NT2/D1 (cell line): ENCODE measurements at regions not wholly inside any gene's neighbourhood (a gene's known extent, or its start where the extent isn't known, plus 50 kb on each side); places are given as distances from the start of the nearest gene placed in this dataset.
"Not testable (repeated sequence)": the region's sequence is repeated elsewhere in the genome, so short reads cannot be mapped to it uniquely, and the experiment has no call there.

Experiments used
- DNase-seq: peaks from one replicate; pipeline ENCODE4 v3.0.0-alpha.2; 2011; ENCODE audit warnings: low read depth, low spot score
- H3K27me3 ChIP-seq: 2 replicates; pipeline ENCODE4 v1.6.0; 2011; ENCODE audit warnings: mild to moderate bottlenecking; ENCODE audit not compliant: insufficient read length, insufficient read depth
- H3K36me3 ChIP-seq: 2 replicates; pipeline ENCODE4 v1.6.1; 2011; ENCODE audit warnings: mild to moderate bottlenecking, low read length, mixed read lengths; ENCODE audit not compliant: insufficient read depth, insufficient read length
- H3K4me1 ChIP-seq: 2 replicates; pipeline ENCODE4 v1.5.1; 2011; ENCODE audit not compliant: insufficient read depth, insufficient read length
- H3K4me3 ChIP-seq: 2 replicates; pipeline ENCODE4 v1.5.1; 2011; ENCODE audit warnings: low read depth; ENCODE audit not compliant: insufficient read length
- H3K9ac ChIP-seq: 2 replicates; pipeline ENCODE4 v1.6.0; 2011; ENCODE audit warnings: low read depth; ENCODE audit not compliant: insufficient read length
- H3K9me3 ChIP-seq: 2 replicates; pipeline ENCODE4 v1.5.1; 2011; ENCODE audit warnings: mild to moderate bottlenecking, low read length; ENCODE audit not compliant: insufficient read depth
- SUZ12 ChIP-seq: IDR thresholded peaks from 2 replicates; pipeline ENCODE4 v1.6.1; 2011; ENCODE audit not compliant: insufficient read length, insufficient read depth; ENCODE audit errors: extremely low read depth
- YY1 ChIP-seq: IDR thresholded peaks from 2 replicates; pipeline ENCODE4 v1.6.1; 2011; ENCODE audit not compliant: insufficient read length, insufficient read depth
- ZNF274 ChIP-seq: IDR thresholded peaks from 2 replicates; pipeline ENCODE4 v1.6.1; 2011; ENCODE audit warnings: mild to moderate bottlenecking, low read depth, low read length

DNA sequence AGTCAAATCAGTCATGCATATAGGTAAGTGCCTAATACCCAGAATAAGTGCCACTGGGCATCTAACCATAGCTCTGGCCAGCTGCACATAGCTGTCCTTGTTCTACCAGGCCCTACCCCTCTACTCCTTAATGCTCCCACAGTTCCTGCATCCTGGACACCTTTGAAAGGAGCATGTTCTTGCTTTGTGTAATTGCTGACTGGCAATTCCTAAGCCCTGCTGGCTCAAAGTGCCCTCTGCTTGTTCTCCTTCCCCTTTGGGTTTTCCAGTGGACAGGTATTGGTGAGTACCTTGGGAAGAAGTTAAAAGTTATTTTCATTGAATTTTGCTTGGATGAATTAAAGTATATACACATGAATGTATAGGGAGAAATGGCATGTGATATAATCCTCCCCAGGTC, 516.4 kb downstream of the ETNK1 start:
- no peaks in the 10 kb centered on the region for H3K36me3 ChIP-seq
- H3K27me3 ChIP-seq, result no peaks in the 10 kb centered on the region
- H3K9me3 ChIP-seq, result peaks cover 32% of the 10 kb centered on the region; the same call in 1 of the 2 replicates
- H3K4me3 ChIP-seq, result no peak overlapping the region
- no peaks in the 10 kb centered on the region for H3K4me1 ChIP-seq
- DNase-seq, result no peak
- TF ChIP-seq ZNF274 (no peak), YY1 (no peak), SUZ12 (no peak)
- H3K9ac ChIP-seq, result no peak overlapping the region

DNA sequence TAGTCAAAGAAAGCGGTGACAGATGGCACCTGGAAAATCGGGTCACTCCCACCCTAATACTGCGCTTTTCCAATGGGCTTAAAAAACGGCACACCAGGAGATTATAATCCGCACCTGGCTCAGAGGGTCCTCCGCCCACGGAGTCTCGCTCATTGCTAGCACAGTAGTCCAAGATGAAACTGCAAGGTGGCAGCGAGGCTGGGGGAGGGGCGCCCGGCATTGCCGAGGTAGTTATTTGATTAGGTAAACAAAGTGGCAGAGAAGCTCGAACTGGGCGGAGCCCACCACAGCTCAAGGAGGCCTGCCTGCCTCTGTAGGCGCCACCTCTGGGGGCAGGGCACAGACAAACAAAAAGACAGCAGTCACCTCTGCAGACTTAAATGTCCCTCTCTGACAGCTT, 521.1 kb downstream of the ETNK1 start:
- H3K36me3 ChIP-seq, H3K4me3 ChIP-seq, H3K27me3 ChIP-seq, H3K4me1 ChIP-seq, H3K9ac ChIP-seq, DNase-seq: not testable (repeated sequence)
- peaks cover 31% of the 10 kb centered on the region; the same call in 1 of the 2 replicates for H3K9me3 ChIP-seq

DNA sequence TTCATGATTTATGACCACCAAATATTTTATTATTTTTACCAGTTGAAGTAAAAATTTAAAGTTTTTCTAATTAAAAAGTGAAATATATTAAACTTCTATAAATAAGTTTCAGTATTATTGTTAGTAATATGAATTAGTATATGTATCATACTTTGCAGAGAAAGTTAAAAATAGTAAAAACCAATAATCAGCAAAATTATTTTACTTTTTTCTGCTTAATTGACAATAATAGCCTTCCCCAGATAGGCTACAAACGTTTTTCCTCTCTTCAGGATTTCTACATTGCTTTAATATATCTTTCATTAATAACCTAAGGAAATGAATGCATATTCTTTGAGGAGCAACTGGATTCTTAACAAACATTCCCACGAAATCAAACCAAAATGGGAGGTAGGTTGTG, 543.5 kb downstream of the ETNK1 start:
- no peak for TF ChIP-seq ZNF274
- no peak for TF ChIP-seq SUZ12
- TF ChIP-seq YY1, result no peak
- Histone ChIP-seq H3K9me3 (peaks cover 8% of the 10 kb centered on the region; the same call in 1 of the 2 replicates), H3K27me3 (no peaks in the 10 kb centered on the region)

DNA sequence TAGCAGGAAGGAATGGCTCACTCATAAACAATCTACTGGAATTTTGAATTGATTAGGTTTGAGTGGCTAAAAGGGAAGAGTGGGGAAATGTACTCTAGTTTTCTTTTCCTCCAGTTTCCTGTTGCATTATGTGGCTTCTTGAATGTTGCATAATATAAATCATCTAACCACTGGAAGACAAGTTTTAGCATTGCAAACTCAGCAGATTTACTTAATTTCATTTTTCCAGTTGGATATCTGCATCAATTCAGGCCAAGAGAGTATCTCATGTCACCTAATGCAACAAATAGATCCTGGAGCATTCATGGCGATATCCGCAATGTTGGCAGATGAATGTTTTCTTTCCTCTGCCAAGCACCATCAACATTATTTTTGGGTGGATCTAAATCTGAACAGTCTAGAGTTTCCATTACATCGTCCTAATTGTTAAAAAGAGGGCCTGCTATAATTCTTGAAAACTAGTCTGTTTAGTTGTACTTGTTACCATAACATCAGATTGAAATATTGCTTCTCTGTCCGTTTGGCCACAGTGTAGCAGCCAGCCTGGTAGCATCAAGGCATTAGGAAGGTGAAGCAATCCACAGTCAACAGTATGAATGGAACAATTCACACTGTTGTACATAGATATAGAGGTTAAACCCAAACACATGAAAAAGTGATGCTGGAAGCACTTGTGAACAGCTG, 544.2 kb downstream of the ETNK1 start:
- H3K9ac ChIP-seq, result no peak overlapping the region
- peaks cover 8% of the 10 kb centered on the region; the same call in 1 of the 2 replicates for H3K9me3 ChIP-seq
- DNase-seq, result no peak
- no peak overlapping the region for H3K4me3 ChIP-seq
- H3K27me3 ChIP-seq, result no peaks in the 10 kb centered on the region
- H3K4me1 ChIP-seq, result no peaks in the 10 kb centered on the region
- TF ChIP-seq ZNF274, result no peak
- TF ChIP-seq SUZ12, result no peak
- no peak for TF ChIP-seq YY1
- no peaks in the 10 kb centered on the region for H3K36me3 ChIP-seq

More for the DNA sequence above, 543.5 kb downstream of the ETNK1 start:
- no peak for DNase-seq
- no peaks in the 10 kb centered on the region for H3K36me3 ChIP-seq
- H3K9ac ChIP-seq, result no peak overlapping the region
- no peaks in the 10 kb centered on the region for H3K4me1 ChIP-seq
- H3K4me3 ChIP-seq, result no peak overlapping the region

DNA sequence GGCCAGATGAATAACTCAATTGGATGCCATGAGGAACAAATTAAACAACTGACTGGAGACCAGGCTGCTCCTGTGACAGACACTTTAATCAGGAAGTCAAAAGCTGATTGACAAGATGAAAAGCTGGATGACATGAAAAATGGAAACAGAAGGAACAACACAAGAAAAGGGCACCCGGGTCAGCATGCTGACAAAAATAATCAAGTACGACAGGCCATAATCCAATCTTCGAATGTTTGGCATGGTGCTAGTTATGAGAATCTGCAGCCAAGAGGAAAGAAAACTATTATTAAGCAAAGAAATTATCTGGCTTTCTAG, 544.7 kb downstream of the ETNK1 start:
- Histone ChIP-seq H3K27me3 (no peaks in the 10 kb centered on the region), H3K9me3 (peaks cover 8% of the 10 kb centered on the region; the same call in 1 of the 2 replicates), H3K36me3 (no peaks in the 10 kb centered on the region), H3K4me3 (no peak overlapping the region), H3K4me1 (no peaks in the 10 kb centered on the region), H3K9ac (no peak overlapping the region)
- TF ChIP-seq YY1 (no peak), ZNF274 (no peak), SUZ12 (no peak)
- DNase-seq, result no peak

DNA sequence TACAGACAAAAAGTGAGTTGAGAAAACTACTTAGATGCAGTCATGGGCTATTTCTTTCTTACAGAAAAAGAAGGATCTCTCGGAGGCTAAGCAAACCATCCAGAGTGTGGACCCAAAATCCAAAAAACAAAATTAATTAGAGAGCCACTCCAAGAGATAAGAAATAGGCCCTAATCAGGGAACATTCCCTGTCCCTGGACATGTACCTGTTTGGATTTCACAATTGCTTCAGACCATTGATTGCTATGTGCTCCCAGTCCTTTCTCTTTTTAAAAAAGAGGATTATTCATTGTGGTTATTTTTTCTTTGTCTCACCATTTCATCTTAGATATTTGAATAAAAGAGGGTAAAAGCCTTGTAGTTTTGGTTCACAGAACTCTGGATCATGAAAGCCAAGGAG, 549.9 kb downstream of the ETNK1 start:
- Histone ChIP-seq H3K9me3 (no peaks in the 10 kb centered on the region), H3K27me3 (no peaks in the 10 kb centered on the region), H3K4me1 (no peaks in the 10 kb centered on the region), H3K9ac (no peak overlapping the region), H3K4me3 (no peak overlapping the region), H3K36me3 (no peaks in the 10 kb centered on the region)
- TF ChIP-seq YY1 (no peak), SUZ12 (no peak), ZNF274 (no peak)
- DNase-seq, result no peak

DNA sequence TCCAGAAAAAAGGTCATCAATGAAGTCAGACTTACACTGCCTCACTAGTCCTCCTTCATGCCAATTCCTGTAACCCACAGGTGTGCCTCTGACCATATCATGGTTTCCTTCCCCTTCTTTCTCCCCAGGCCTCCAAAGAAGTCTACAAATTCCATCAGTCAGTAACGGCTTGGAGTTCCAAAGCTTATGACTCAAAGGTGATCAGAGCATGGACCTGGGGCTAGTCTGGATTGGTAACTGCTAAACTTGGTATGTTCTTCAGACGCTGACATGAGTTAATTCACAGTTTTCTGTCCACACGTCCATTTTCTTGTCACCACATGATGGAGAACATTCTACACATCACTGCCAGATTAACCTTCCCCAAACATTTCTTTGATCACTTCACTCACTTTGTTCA, 560.4 kb downstream of the ETNK1 start:
- Histone ChIP-seq H3K9me3 (no peaks in the 10 kb centered on the region), H3K4me1 (no peaks in the 10 kb centered on the region), H3K36me3 (no peaks in the 10 kb centered on the region), H3K9ac (no peak overlapping the region), H3K27me3 (no peaks in the 10 kb centered on the region), H3K4me3 (no peak overlapping the region)
- no peak for DNase-seq
- no peak for TF ChIP-seq YY1
- TF ChIP-seq SUZ12, result no peak
- no peak for TF ChIP-seq ZNF274
